Vagina (tissue), 2 donors: ENCODE measurements at regions not wholly inside any gene's neighbourhood (a gene's known extent, or its start where the extent isn't known, plus 50 kb on each side); places are given as distances from the start of the nearest gene placed in this dataset.

ENCODE experiments used
- POLR2A ChIP-seq, 2 donors: fragments of 450-650 bp; IDR thresholded peaks; one replicate each; pipeline ENCODE4 v1.6.1; 2017; ENCODE audit warnings: antibody characterized with exemption in 2 of 2, mild to moderate bottlenecking in 2 of 2, moderate library complexity in 2 of 2
- POLR2AphosphoS5 ChIP-seq, 2 donors: sonication (generic); formaldehyde crosslinking; IDR thresholded peaks; one replicate each; pipeline ENCODE4 v1.9.0; 2017; ENCODE audit warnings: antibody characterized with exemption in 2 of 2, mild to moderate bottlenecking in 2 of 2, low read depth in 1 of 2; ENCODE audit not compliant: insufficient read depth in 1 of 2

DNA sequence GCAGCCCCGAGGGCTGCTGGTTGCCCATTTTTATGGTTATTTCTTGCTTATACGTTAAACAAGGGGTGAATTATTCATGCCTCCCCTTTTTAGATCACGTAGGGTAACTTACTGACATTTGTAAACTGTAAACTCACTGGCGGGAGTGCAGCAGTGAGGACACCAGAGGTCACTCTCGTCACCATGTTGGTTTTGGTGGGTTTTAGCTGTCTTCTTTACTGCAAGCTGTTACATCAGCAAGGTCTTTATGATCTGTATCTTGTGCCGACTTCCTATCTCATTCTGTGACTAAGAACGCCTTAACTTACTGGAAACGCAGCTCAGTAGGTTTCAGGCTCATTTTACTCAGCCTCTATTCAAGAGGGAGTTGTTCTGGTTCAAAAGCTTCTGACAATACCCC lies 155.0 kb upstream of the PRDM9 start:
- TF ChIP-seq POLR2A (IDR thresholded peaks at IDR 0.05) (no peak), POLR2AphosphoS5 (IDR thresholded peaks at IDR 0.05; ENCODE audit: insufficient read depth in 1 of 2, low read depth in 1 of 2) (no peak)
